GM19455 (cell line): ENCODE measurements at regions not wholly inside any gene's neighbourhood (a gene's known extent, or its start where the extent isn't known, plus 50 kb on each side); places are given as distances from the start of the nearest gene placed in this dataset.
"Not testable (repeated sequence)": the region's sequence is repeated elsewhere in the genome, so short reads cannot be mapped to it uniquely, and the experiment has no call there.

Source experiments
- ATAC-seq: cut with Tn5 transposase; IDR thresholded peaks from one replicate; pipeline ENCODE4 v1.9.1; 2021; ENCODE audit not compliant: unreplicated experiment

GRCh38 chr2:107542314-107542740 is 284.4 kb upstream of the RGPD4 start:
- ATAC-seq = no peak

DNA sequence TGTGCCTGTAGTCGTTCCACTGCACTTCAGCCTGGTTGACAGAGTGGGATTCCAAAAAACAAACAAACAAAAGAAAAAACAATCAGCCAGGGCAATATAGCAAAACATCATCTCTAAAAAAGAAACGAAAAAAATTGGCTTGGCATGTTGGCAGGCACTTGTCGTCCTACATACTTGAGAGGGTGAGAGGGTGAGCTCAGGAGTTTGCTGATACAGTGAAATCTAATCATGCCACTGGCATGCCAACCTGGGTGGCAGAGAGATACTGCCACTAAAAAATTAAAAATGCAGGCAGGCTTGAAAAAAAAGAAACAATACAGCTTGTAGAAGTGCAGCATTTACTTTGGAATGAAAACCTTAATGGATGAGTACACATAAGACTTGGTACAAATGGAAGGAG is 282.9 kb upstream of the RGPD4 start:
- ATAC-seq = no peak

DNA sequence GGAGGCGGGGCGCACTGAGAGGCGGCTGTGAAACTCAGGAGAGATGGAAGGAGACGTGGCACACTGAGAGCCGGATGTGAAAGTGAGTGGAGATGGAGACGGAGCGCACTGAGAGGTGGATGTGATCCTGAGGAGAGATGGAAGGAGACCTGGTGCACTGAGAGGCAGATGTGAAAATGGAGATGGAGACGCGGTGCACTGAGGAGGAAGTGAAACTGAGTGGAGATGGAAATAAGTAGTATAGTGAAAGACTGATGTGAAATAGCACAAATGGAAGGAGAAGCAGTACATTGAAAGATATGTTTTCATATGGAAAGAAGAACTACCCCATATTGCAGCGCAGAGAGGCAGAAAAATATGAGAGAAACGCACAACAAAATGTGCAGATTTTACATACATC is 281.6 kb upstream of the RGPD4 start:
- ATAC-seq = no peak

DNA sequence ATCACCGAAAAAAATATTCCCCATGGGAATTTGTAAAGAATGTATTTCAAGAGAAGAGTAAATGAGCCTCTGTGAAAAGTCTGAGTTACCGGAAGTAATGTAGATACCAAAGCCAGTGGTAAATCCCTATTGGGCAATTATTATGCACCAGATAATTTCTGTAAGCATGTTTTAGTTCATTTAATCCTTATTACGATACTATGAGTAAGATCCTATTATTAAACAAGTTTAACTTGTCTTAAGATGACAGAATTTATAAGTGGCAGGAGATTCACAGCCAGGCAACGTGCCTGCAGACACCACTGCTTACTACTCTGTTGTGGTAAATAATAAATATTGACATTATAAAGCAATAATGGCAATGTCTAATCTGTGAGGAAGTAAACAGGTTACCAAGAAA is 280.8 kb upstream of the RGPD4 start:
- ATAC-seq = no peak

- ATAC-seq = no peak
Measured at GRCh38 chr2:107548216-107548615, 278.5 kb upstream of the RGPD4 start.

GRCh38 chr2:107553046-107553445 is 273.6 kb upstream of the RGPD4 start:
- ATAC-seq = no peak

GRCh38 chr2:107553539-107553938 is 273.2 kb upstream of the RGPD4 start:
- no peak for ATAC-seq

DNA sequence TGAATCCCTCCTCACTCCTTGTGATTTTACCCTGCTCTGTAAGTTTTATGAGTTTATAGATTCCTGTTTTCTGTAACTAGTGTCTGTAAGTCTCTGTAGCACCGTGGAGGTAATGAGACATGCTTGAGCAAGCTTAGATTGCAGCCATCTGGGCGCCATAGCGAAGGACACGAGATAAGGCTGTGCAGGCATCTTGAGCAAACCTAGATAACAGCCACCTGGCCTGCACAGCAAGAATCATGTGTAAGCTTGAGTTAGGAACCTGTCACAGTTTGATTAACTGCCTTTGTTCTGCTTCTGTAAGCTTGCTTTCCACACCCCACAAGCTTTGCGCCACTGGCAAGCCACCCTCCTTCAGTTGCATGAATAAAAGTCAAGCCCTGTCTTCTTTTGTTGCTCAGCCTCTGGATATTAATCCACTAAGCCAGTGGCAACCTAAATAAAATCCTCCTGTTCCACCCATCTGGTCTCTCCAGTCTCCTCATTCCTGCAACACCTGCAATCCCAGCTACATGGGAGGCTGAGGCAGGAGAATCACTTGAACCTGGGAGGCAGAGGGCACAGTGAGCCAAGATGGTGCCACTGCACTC is 270.6 kb upstream of the RGPD4 start:
- ATAC-seq = no peak

- ATAC-seq = no peak
Measured at GRCh38 chr2:107558295-107558694, 268.4 kb upstream of the RGPD4 start.

- ATAC-seq = no peak
Measured at GRCh38 chr2:107569496-107569895, 257.2 kb upstream of the RGPD4 start.

DNA sequence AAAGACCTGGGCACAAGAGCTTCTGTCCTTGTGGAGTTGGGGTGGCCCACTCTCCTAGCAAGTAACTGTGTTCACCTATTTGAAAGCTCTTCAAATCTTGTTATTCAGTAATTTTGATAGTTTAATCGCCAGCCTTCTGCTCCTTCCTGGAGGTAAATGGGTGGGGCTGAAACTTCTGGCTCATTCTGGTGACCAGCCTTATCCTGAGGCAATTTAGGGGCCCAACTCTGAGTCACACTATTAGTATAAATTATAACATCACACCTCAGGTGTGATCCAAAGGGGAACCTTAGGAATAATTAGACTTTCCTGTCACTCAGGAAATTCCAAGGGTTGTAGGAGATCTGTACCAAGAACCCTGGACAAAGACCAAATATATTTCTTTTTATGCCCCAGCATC is 255.8 kb upstream of the RGPD4 start:
- ATAC-seq = no peak

DNA sequence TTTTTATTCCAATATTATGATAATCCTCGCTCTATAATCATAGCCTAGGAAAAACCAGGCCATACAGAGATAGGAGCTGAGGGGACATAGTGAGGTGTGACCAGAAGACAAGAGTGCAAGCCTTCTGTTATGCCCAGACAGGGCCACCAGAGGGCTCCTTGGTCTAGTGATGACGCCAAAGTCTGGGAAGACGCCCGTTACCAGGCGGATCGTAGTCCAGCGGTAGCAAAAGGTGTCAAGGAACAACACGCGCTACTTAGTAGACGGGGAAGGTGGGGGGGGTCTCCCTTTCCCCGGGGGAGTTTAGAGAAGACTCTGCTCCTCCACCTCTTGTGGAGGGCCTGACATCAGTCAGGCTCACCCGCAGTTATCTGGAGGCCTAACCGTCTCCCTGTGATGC is 253.8 kb upstream of the RGPD4 start:
- not testable (repeated sequence) for ATAC-seq

GRCh38 chr2:107576991-107577390 is 249.7 kb upstream of the RGPD4 start:
- no peak for ATAC-seq

GRCh38 chr2:107582487-107582886 is 244.2 kb upstream of the RGPD4 start:
- ATAC-seq = no peak

- ATAC-seq = no peak
Measured at GRCh38 chr2:107584577-107584976, 242.1 kb upstream of the RGPD4 start.

GRCh38 chr2:107585851-107586250 is 240.8 kb upstream of the RGPD4 start:
- no peak for ATAC-seq

DNA sequence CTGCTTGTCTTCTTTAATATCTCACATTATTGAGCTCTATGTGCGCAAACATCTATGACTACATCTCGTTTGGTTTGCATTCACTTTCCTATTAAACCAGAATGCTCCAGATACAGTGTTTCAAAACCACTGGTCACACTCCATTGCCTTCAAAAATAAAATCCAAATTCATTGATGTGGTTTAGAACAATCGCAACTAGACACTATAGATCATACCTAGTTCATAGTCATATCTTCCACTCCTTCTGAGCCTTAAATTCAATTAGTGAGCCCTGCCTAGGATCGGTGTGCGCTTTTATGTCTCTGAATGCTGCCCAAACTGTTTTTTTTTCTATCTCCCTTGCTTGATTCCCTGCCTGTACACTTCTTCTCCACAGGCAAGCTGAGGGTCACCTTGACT is 238.5 kb upstream of the RGPD4 start:
- ATAC-seq = no peak

- no peak for ATAC-seq
Measured at GRCh38 chr2:107589079-107589491, 237.6 kb upstream of the RGPD4 start.

DNA sequence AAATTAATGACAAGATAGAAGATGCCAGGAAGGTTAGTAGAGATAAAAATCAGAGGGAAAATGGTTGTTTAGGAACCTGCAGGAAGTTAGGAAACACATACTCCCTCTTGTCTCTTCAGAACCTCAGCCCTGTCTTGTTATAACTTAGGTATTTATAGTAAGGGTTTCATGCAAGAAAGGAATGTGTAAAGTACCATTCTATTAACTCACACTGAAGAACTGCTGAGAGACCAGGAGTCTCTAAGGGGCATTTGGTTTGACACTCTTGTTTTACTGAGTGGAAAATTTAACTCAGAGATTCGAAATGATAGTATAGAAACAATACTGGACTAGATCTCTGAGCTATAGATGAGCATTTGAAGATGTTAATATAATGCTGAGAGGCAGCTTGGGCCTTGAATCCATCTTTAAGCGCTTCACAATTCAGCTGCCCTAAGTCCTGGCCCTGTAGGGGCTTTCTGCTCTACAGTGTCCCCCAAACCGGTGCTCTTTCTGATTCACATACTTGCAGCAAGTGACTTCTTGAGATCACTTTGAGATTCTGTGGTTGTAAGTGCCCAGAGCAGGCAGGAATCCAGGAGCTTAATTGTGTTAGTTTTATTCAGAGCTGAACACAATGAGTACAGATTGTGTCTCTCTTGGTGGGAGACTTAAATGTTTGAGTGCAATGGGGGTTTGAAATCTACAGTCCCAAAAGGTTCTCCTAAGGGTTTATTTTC is 235.0 kb upstream of the RGPD4 start:
- ATAC-seq = no peak

DNA sequence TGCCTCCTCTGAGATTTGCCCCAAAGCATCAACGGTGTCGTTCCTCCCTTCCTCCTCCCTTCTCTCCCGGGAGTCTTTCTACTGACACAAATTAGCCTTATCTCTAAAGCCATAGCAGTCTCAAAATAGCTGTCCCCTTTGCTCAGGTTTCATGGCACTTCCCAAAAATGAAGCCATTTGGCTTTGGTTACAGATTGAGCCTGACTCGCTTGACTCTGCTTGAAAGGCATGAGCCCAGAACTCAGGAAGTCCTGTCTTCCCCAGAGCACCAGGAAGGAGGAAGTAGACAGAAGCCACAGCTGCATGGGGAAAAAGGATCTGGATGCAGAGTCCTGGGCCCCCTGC is 234.4 kb upstream of the RGPD4 start:
- no peak for ATAC-seq

GRCh38 chr2:107595285-107595684 is 231.4 kb upstream of the RGPD4 start:
- no peak for ATAC-seq

- ATAC-seq = no peak
Measured at GRCh38 chr2:107595749-107596148, 230.9 kb upstream of the RGPD4 start.

GRCh38 chr2:107597507-107597906 is 229.2 kb upstream of the RGPD4 start:
- ATAC-seq = no peak
